ENCODE measurements at regions not wholly inside any gene's neighbourhood (a gene's known extent, or its start where the extent isn't known, plus 50 kb on each side); places are given as distances from the start of the nearest gene placed in this dataset.
"Not testable (repeated sequence)": the region's sequence is repeated elsewhere in the genome, so short reads cannot be mapped to it uniquely, and the experiment has no call there.

DNA sequence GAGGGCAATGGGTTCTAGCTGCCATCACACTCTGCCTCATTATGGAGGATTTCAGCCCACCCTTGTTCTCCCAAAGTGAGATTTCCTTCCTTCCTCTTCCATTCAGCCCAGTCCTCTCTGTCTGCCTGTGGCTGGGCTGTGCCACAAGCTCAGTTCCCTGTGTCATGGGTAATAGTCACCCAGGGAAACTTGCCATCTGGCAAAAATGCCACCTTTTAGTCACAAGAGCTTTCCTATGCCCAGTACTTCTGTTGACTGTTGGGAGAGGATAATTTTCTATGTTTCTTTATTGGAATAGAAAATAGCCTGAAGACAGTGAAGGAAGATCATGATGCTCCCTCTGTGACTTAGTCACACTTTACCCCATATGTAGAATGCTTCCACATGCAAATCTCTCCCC lies 71.4 kb downstream of the TLR4 start:
- DNase-seq (ENCODE audit: low read depth, low spot score): no peak

DNA sequence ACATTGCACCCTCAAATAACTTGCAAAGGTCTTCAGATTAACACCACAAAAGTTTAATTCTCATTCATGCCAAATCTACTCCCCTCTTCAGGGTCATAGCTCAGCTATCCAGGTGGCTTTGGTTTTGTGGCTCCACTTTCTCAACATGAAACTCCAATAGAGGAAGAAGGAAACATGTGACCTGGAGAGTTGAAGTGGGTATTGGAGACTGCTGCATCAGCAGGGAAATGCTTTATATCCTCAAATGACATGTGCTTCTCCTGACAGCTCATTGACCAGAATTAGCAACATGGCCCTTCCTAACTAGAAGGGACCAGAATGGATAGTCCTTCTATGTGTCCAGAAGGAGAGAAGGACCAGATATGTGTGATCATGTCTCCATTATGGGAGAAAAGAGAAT lies 73.6 kb downstream of the TLR4 start:
- DNase-seq (ENCODE audit: low read depth, low spot score): no peak

DNA sequence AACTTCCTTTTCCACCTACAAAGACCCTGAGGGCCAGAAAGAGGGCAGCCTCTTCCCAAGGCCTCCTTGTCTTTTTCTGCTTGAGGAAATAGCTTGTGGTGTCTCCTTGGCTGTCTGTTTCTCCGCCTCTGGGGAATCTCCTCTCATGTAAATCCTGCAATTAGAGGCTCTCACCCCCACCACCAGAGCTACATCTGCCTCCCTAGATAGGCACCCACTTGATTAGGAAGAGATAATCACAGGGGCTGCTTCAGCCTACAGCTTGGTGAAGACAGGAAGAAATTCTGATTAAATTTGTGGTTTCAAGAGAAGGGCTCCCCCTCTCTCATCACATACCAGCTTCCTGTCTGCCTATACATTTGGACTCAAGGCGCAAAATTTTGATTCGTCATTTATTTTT lies 75.6 kb downstream of the TLR4 start:
- no peak for DNase-seq (ENCODE audit: low read depth, low spot score)

- peak; percentile 54 for DNase-seq (ENCODE audit: low read depth, low spot score)
Observed at GRCh38 chr9:117782931-117783788, 79.0 kb downstream of the TLR4 start.

DNA sequence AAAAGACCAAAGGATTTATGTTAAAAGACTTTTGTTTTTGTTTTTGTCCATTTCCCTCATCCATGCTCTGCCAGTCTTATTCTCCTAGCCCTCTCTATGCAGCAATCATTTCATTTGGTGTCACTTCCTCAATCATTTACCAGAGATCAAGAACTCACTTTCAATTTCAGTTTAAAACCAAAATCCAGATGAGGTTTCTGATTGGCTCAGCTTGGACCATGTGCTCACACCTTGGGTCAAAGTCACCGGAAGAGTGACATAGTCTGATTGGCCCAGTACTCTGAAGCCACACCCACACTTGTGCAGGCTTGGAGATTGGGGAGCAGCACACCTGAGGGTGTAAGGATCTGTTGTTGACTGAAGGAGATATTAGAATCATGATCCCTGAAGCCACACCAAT lies 79.6 kb downstream of the TLR4 start:
- DNase-seq (ENCODE audit: low read depth, low spot score): no peak

- DNase-seq (ENCODE audit: low read depth, low spot score): no peak
Observed at GRCh38 chr9:117784996-117785395, 80.8 kb downstream of the TLR4 start.

GRCh38 chr9:117787746-117788145 lies 83.5 kb downstream of the TLR4 start:
- DNase-seq (ENCODE audit: low read depth, low spot score): no peak

- no peak for DNase-seq (ENCODE audit: low read depth, low spot score)
Observed at GRCh38 chr9:117795271-117795670, 91.1 kb downstream of the TLR4 start.

DNA sequence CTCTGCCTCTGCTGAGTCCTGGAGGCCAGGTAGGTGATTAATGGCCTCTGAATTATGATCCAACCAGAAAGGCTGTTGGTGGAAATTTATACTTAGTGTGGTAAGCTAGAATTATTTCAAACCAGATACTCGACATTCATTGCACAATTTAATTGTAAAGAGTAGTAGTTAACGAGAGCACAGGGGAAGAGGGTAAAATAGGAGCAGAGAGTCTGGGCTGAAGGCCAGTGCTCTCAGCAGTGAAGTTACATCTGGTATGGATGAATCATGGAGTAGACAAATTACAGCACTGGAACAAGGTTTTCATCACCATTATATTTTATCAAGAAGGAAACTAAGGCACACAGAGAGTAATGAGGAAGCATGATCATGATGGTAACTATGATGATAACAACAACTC lies 92.5 kb downstream of the TLR4 start:
- no peak for DNase-seq (ENCODE audit: low read depth, low spot score)

DNA sequence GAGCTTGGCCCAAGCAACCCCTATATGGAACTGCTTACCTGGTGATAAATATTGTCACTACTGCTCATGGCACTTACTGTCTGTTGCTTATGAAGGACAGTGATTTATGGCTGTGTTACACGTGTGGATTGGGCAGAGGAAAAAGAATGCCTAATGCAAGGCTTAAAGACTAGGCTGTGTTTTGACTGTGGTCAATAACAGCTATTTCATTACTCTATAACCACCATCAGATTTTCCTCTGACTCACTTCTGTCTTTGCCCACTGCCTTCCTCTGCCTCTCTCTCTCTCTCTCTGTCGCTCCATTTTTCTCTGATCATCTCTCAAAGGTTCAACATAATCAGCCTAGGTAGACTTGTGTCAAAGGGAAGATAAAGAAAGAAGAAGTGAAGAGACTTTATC lies 96.2 kb downstream of the TLR4 start:
- no peak for DNase-seq (ENCODE audit: low read depth, low spot score)

DNA sequence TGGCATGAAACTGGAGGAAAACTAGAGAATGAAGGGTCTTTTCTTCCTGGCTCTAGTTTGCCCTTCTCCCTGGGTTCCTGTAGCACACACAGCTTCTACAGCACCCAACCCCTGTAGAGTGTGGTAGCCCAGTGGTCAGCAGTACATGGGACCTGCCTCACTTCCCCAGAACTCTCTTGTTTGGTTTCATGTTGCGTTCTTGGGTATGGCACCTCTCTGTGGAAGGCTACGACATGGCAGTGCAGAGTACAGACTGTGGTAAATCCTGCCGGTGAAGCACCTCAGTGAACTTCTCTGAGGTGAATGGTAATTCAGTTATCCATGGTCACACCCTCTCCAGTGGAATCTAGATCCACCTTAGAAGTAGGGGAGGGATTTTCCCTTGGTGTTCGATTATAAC lies 105.5 kb downstream of the TLR4 start:
- DNase-seq (ENCODE audit: low read depth, low spot score): no peak

- no peak for DNase-seq (ENCODE audit: low read depth, low spot score)
Observed at GRCh38 chr9:117815315-117815714, 111.1 kb downstream of the TLR4 start.

DNA sequence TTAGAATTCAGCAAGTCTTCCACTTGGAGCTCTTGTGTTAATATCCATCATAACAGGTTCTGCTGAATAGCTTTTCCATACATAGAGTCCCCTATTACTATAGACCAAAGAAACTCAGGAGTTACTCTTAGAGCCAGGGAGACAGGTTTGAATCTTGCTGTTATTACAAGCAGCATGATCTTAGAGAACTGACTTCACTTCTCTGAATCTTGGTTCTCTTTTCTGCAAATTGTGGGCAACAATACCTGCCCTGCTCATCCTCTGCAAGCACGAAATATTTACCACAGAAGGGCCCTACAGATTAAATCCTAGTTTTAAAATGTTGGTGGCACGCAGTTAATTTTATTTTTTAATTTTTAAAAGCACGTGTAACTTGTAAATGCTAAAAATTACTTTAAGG lies 111.7 kb downstream of the TLR4 start:
- DNase-seq (ENCODE audit: low read depth, low spot score): no peak

- no peak for DNase-seq (ENCODE audit: low read depth, low spot score)
Observed at GRCh38 chr9:117821954-117822353, 117.8 kb downstream of the TLR4 start.

- DNase-seq (ENCODE audit: low read depth, low spot score): no peak
Observed at GRCh38 chr9:117823576-117823975, 119.4 kb downstream of the TLR4 start.

DNA sequence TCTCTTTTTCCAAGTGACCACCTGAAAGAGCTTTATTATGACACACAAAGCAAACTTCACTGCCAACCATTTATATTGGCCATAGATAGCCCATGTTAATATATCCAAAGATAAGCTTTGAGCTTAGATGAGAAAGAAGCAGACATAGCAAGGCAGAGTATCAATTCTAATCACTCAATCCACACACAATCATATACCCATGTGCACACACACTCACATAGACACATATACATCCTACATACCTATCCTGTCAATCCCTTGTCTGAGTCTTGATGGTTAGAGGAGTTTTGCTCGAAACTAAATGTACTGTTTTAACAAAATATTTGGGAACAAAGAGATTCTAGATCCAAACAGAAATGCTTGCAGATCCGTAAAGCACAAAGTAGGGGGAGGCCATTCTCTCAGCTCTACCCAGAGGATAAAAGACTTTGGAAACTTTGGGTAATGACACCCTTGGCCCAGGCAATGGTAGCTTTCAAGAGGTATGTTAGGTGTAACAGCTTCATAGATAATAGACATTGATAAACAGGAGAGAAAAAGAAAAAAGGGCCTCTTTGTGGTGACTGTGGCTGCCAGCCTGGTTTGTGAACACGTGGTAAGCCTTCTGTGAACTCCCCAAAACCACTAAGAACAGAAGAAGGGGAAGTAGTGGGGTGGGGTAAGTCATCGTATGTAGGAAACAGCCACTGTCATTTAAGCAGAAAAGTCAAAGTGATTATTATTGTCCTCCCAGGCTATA lies 121.6 kb downstream of the TLR4 start:
- no peak for DNase-seq (ENCODE audit: low read depth, low spot score)

DNA sequence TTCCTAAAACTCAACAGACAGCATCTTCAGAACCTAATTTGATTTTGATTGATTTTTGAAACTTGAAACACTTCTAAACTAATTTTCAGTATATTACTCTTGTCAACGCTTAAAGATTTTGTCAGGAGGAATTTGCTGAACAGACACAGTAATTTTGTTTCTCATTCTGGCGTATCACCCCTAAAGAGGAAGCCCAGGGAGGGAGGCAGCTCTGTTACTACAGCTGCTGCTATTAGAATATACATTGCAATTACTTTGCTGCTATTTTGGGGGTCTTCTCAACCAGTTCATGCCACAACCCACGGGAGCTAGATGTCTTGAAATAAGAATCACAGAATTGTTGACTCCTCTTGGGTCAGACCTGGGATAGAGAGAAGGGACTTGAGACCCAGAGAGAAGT lies 122.6 kb downstream of the TLR4 start:
- DNase-seq (ENCODE audit: low read depth, low spot score): no peak

DNA sequence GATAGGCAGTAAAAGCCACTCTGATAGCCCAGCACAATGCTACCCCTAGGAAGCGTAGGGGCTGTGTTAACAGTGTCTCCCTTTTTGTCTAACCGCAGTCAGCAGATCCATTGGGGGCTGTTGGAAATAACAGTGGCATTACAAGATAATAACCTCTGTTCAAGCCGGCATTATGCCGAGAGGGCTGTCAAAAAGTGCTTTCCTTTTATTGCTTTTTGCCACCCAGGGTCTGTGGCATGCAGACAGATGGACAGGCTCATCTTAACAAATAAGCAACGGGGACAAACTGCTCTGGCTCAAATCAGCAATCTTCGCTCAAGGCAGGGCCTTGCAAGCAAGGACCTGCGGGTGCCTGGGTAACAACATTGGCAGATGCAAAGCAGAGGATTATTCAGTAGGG lies 123.3 kb downstream of the TLR4 start:
- DNase-seq (ENCODE audit: low read depth, low spot score): no peak

DNA sequence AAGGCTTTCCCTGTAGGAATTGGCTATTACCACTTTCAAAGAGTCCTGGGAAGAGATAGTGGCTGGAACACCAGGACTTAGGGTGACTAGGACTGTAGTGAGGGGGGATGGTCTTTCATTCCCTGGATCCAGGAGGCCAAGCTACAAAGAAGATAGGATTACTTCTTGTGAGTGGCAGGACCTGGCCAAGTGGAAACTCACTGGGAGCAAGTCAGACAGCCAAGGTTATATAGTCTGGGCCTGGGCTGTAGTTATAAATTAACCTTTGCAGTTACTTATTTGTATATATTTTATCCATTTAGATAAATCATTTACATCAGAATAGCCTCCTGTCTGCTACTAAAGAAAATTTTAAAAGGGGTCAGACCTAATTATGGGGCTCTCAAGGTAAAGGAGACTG lies 124.3 kb downstream of the TLR4 start:
- no peak for DNase-seq (ENCODE audit: low read depth, low spot score)

DNA sequence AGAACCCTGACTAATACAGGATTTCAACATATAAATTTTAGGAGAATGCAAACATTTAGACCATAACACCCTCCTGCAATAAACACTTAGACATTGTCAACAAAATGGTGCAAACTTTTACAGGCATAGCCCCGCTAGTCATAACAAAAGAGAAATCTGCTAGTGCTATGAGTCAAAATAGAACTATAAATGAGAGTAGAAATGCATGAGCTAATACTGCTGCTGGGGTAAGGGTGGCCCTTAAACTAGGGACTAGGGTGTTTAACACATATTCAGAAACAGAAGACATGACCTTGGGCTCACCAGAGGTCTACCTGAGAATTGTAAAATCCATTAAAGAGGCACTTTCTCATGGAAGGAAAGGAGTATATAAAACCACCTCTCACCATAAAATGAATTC lies 131.6 kb downstream of the TLR4 start:
- no peak for DNase-seq (ENCODE audit: low read depth, low spot score)

GRCh38 chr9:117839862-117840261 lies 135.7 kb downstream of the TLR4 start:
- DNase-seq (ENCODE audit: low read depth, low spot score): no peak

- not testable (repeated sequence) for DNase-seq (ENCODE audit: low read depth, low spot score)
Observed at GRCh38 chr9:117851836-117852461, 147.7 kb downstream of the TLR4 start.

- no peak for DNase-seq (ENCODE audit: low read depth, low spot score)
Observed at GRCh38 chr9:117858561-117858960, 154.4 kb downstream of the TLR4 start.

Measured in smooth muscle cell of the brain vasculature (primary cell).